SH-SY5Y (cell line): ENCODE measurements at regions not wholly inside any gene's neighbourhood (a gene's known extent, or its start where the extent isn't known, plus 50 kb on each side); places are given as distances from the start of the nearest gene placed in this dataset.

ENCODE experiments used
- GATA2 ChIP-seq: IDR thresholded peaks from 2 replicates; pipeline ENCODE4 v1.6.1; 2011; ENCODE audit warnings: mild to moderate bottlenecking, low read depth, low read length
- GATA3 ChIP-seq: IDR thresholded peaks from 2 replicates; pipeline ENCODE4 v1.6.1; 2011; ENCODE audit warnings: low read depth, mild to moderate bottlenecking, low read length, moderate library complexity

- no peak for TF ChIP-seq GATA2
- no peak for TF ChIP-seq GATA3
These were observed 206.3 kb upstream of the CHRNA7 start for GRCh38 chr15:31824024-31824423.
